ENCODE measurements at regions not wholly inside any gene's neighbourhood (a gene's known extent, or its start where the extent isn't known, plus 50 kb on each side); places are given as distances from the start of the nearest gene placed in this dataset.

DNA sequence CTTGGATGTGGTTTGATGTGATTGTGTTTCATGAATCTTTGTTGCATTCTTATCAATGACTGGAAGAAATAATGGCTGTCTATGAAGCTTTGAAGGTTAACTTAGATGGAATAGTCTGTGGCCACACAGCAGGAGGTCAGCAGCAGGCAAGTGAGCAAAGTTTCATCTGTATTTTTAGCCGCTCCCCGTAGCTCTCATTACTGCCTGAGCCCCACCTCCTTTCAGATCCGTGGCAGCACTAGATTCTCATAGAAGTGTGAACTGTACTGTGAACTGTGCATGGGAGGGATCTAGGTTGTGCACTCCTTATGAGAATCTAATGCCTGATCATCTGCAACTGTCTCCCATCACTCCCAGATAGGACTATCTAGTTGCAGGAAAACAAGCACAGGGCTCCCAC is 660.2 kb downstream of the EPHA7 start:
- TF ChIP-seq, protein P1, sequence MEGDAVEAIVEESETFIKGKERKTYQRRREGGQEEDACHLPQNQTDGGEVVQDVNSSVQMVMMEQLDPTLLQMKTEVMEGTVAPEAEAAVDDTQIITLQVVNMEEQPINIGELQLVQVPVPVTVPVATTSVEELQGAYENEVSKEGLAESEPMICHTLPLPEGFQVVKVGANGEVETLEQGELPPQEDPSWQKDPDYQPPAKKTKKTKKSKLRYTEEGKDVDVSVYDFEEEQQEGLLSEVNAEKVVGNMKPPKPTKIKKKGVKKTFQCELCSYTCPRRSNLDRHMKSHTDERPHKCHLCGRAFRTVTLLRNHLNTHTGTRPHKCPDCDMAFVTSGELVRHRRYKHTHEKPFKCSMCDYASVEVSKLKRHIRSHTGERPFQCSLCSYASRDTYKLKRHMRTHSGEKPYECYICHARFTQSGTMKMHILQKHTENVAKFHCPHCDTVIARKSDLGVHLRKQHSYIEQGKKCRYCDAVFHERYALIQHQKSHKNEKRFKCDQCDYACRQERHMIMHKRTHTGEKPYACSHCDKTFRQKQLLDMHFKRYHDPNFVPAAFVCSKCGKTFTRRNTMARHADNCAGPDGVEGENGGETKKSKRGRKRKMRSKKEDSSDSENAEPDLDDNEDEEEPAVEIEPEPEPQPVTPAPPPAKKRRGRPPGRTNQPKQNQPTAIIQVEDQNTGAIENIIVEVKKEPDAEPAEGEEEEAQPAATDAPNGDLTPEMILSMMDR (IDR thresholded peaks at IDR 0.05; ENCODE audit: insufficient read depth, low read length) = no peak
- TF ChIP-seq POLR2AphosphoS5 (IDR thresholded peaks at IDR 0.05; ENCODE audit: low read depth) = no peak
- TF ChIP-seq SPI1 (IDR thresholded peaks at IDR 0.05; ENCODE audit: borderline replicate concordance, low read depth) = no peak
